ENCODE measurements at regions not wholly inside any gene's neighbourhood (a gene's known extent, or its start where the extent isn't known, plus 50 kb on each side); places are given as distances from the start of the nearest gene placed in this dataset.

GRCh38 chr2:177315364-177315763 is 50.8 kb upstream of the NFE2L2 start:
- Histone ChIP-seq H3K9me3 (replicated peaks; ENCODE audit: control insufficient read depth, insufficient read depth, low read length) (no peaks in the 10 kb centered on the region), H3K9me1 (replicated peaks; ENCODE audit: control insufficient read depth, extremely low read depth, insufficient read depth, low read length) (no peaks in the 10 kb centered on the region), H2AFZ (ENCODE audit: low read depth, low read length) (no peak overlapping the region), H4K20me1 (replicated peaks; ENCODE audit: control insufficient read depth, extremely low read depth, insufficient read depth, low read length) (no peaks in the 10 kb centered on the region), H3K4me1 (ENCODE audit: control insufficient read depth, extremely low read depth, insufficient read depth, low read length) (no peaks in the 10 kb centered on the region), H3K4me3 (replicated peaks in 1 of 3; ENCODE audit: insufficient read depth in 1 of 3, low read depth in 1 of 3, low read length in 3 of 3) (no peak overlapping the region), H3K27ac (ENCODE audit: insufficient read depth, low read depth, low read length) (no peak overlapping the region), H3K4me2 (ENCODE audit: insufficient read depth, low read length) (no peak overlapping the region), H3K27me3 (ENCODE audit: control insufficient read depth in 2 of 2, insufficient read depth in 2 of 2, low read length in 2 of 2) (no peaks in the 10 kb centered on the region), H3K36me3 (ENCODE audit: control insufficient read depth in 2 of 2, extremely low read depth in 1 of 2, insufficient read depth in 2 of 2, low read length in 2 of 2) (no peaks in the 10 kb centered on the region), H3K79me2 (ENCODE audit: control insufficient read depth, insufficient read depth, low read length) (no peaks in the 10 kb centered on the region), H3K9ac (replicated peaks; ENCODE audit: extremely low read depth, insufficient read depth, low read length) (no peak overlapping the region)
- ChIA-PET POLR2A (no interaction called here), CTCF (interaction anchor here (1.0 to 3.4 kb wide), 5 partner anchors 18 to 501 kb away, joined by 3 to 10 read pairs (median 3); no protein-coding TSS in a partner anchor)
- DNase-seq (ENCODE audit: low read depth, low spot score), result no peak
- BruUV-seq (replicated peaks), result no TSS peak
- FAIRE-seq, result no peak
- TF ChIP-seq FOS (IDR thresholded peaks at IDR 0.05; ENCODE audit: borderline replicate concordance, insufficient read depth, low read length), result no peak
- no peak for TF ChIP-seq CTCF (IDR thresholded peaks at IDR 0.05; ENCODE audit: extremely low read depth in 1 of 2, insufficient read depth in 1 of 2, low read depth in 1 of 2, low read length in 2 of 2)
- TF ChIP-seq EZH2 (IDR thresholded peaks at IDR 0.05; ENCODE audit: borderline replicate concordance, low read depth, low read length, severe bottlenecking), result no peak
- no peak for TF ChIP-seq POLR2AphosphoS5 (IDR thresholded peaks at IDR 0.05; ENCODE audit: insufficient read depth, low read depth, low read length)
- TF ChIP-seq JUN (IDR thresholded peaks at IDR 0.05; ENCODE audit: borderline replicate concordance, insufficient read depth, insufficient read length, low read depth), result no peak
- TF ChIP-seq GATA2 (IDR thresholded peaks at IDR 0.05; ENCODE audit: insufficient read depth, insufficient read length, low read depth, low read length), result no peak
- TF ChIP-seq POLR2A (IDR thresholded peaks at IDR 0.05; ENCODE audit: low read depth, low read length), result no peak
- no peak for TF ChIP-seq MAX (IDR thresholded peaks at IDR 0.05; ENCODE audit: insufficient read depth, insufficient read length)
- no peak for TF ChIP-seq MYC (IDR thresholded peaks at IDR 0.05; ENCODE audit: low read depth, low read length)
- intact Hi-C loops (cut with micrococcal nuclease) (no loop called here), dilution Hi-C loops (cut with MboI; ENCODE audit: extremely low pct_ligation_motif_present, low sequenced_read_pairs) (no loop called here)

Data from endothelial cell of umbilical vein (primary cell).